ENCODE measurements at regions not wholly inside any gene's neighbourhood (a gene's known extent, or its start where the extent isn't known, plus 50 kb on each side); places are given as distances from the start of the nearest gene placed in this dataset.
A peak's percentile ranks its signal among the peaks of the same experiment; 100 is the strongest.
"Not testable (repeated sequence)": the region's sequence is repeated elsewhere in the genome, so short reads cannot be mapped to it uniquely, and the experiment has no call there.

GRCh38 chr3:159482994-159483367, 505.7 kb upstream of the IL12A start:
- no peak for DNase-seq

GRCh38 chr3:159486580-159486979, 502.1 kb upstream of the IL12A start:
- DNase-seq = no peak

GRCh38 chr3:159487304-159487703, 501.3 kb upstream of the IL12A start:
- DNase-seq = no peak

GRCh38 chr3:159488602-159489001, 500.0 kb upstream of the IL12A start:
- peak; percentile 4 for DNase-seq

- DNase-seq = no peak
Observed at GRCh38 chr3:159497361-159497760, 491.3 kb upstream of the IL12A start.

GRCh38 chr3:159499031-159499793, 489.4 kb upstream of the IL12A start:
- no peak for DNase-seq

- DNase-seq = no peak
Observed at GRCh38 chr3:159501029-159501428, 487.6 kb upstream of the IL12A start.

GRCh38 chr3:159502986-159503385, 485.6 kb upstream of the IL12A start:
- no peak for DNase-seq

GRCh38 chr3:159510988-159511387, 477.6 kb upstream of the IL12A start:
- DNase-seq = not testable (repeated sequence)

GRCh38 chr3:159513444-159513843, 475.2 kb upstream of the IL12A start:
- DNase-seq = no peak

GRCh38 chr3:159513867-159514380, 474.7 kb upstream of the IL12A start:
- DNase-seq = no peak

GRCh38 chr3:159517105-159517504, 471.5 kb upstream of the IL12A start:
- DNase-seq = no peak

GRCh38 chr3:159520638-159521037, 468.0 kb upstream of the IL12A start:
- DNase-seq = no peak

- DNase-seq = no peak
Observed at GRCh38 chr3:159522276-159522675, 466.4 kb upstream of the IL12A start.

GRCh38 chr3:159528251-159528895, 460.3 kb upstream of the IL12A start:
- DNase-seq = no peak

GRCh38 chr3:159532577-159532976, 456.1 kb upstream of the IL12A start:
- DNase-seq = no peak

GRCh38 chr3:159534496-159534895, 454.1 kb upstream of the IL12A start:
- DNase-seq = no peak

- DNase-seq = no peak
Observed at GRCh38 chr3:159536876-159537275, 451.8 kb upstream of the IL12A start.

GRCh38 chr3:159538507-159538906, 450.1 kb upstream of the IL12A start:
- DNase-seq = no peak

- no peak for DNase-seq
Observed at GRCh38 chr3:159540882-159541495, 447.6 kb upstream of the IL12A start.

GRCh38 chr3:159548675-159549335, 439.8 kb upstream of the IL12A start:
- DNase-seq = no peak

GRCh38 chr3:159555205-159555604, 433.4 kb upstream of the IL12A start:
- DNase-seq = no peak

- no peak for DNase-seq
Observed at GRCh38 chr3:159559771-159560170, 428.9 kb upstream of the IL12A start.
